Mesenchymal stem cell (in vitro differentiated cells and primary cell): ENCODE measurements at regions not wholly inside any gene's neighbourhood (a gene's known extent, or its start where the extent isn't known, plus 50 kb on each side); places are given as distances from the start of the nearest gene placed in this dataset.

Source experiments
- DNase-seq: peaks from one replicate; pipeline ENCODE4 v3.0.0-alpha.2; 2013
- H2AFZ ChIP-seq: one replicate; pipeline ENCODE4 v1.6.1; 2013; ENCODE audit warnings: low read depth, mild to moderate bottlenecking, control low read depth, inconsistent platforms, low read length, moderate library complexity
- H2AK5ac ChIP-seq: 2 replicates; pipeline ENCODE4 v1.6.1; 2013; ENCODE audit warnings: low read length, moderate library complexity, mild to moderate bottlenecking, inconsistent platforms; ENCODE audit not compliant: severe bottlenecking
- H2BK120ac ChIP-seq: one replicate; pipeline ENCODE4 v1.6.1; 2013; ENCODE audit warnings: low read depth, mild to moderate bottlenecking, inconsistent platforms, low read length, moderate library complexity
- H2BK12ac ChIP-seq, 2 experiments: one replicate each; pipeline ENCODE4 v1.6.1; 2013; ENCODE audit warnings: inconsistent platforms in 2 of 2, low read length in 2 of 2, mild to moderate bottlenecking in 2 of 2, moderate library complexity in 2 of 2, control low read depth in 1 of 2
- H2BK15ac ChIP-seq: one replicate; pipeline ENCODE4 v1.6.1; 2013; ENCODE audit warnings: mild to moderate bottlenecking, low read depth, inconsistent platforms; ENCODE audit not compliant: poor library complexity, severe bottlenecking
- H2BK5ac ChIP-seq: 2 replicates; pipeline ENCODE4 v1.6.1; 2013; ENCODE audit warnings: low read depth, mild to moderate bottlenecking, low read length, control low read depth, inconsistent platforms; ENCODE audit not compliant: poor library complexity, severe bottlenecking
- H3K14ac ChIP-seq, 2 experiments: one replicate each; pipeline ENCODE4 v1.6.1; 2013; ENCODE audit warnings: inconsistent platforms in 2 of 2, low read length in 2 of 2, control low read depth in 1 of 2, mild to moderate bottlenecking in 1 of 2, moderate library complexity in 1 of 2
- H3K18ac ChIP-seq, 2 experiments: one replicate each; pipeline ENCODE4 v1.6.1; 2013; ENCODE audit warnings: inconsistent platforms in 2 of 2, low read length in 2 of 2, control low read depth in 1 of 2, low read depth in 1 of 2, mild to moderate bottlenecking in 1 of 2
- H3K23ac ChIP-seq, 2 experiments: one replicate each; pipeline ENCODE4 v1.6.1; 2013; ENCODE audit warnings: inconsistent platforms in 2 of 2, low read length in 2 of 2, mild to moderate bottlenecking in 2 of 2, moderate library complexity in 2 of 2, control low read depth in 1 of 2
- H3K27ac ChIP-seq: 2 replicates; pipeline ENCODE4 v1.5.1; 2013; ENCODE audit warnings: mild to moderate bottlenecking, moderate library complexity, low read length, control low read depth, inconsistent platforms; ENCODE audit not compliant: poor library complexity, severe bottlenecking
- H3K27me3 ChIP-seq, 2 experiments: 2 replicates each; pipeline versions ENCODE4 v1.6.1 to v1.7.0; 2013; ENCODE audit warnings: low read length in 2 of 2, mild to moderate bottlenecking in 2 of 2, moderate library complexity in 2 of 2, control low read depth in 1 of 2, inconsistent platforms in 1 of 2; ENCODE audit not compliant: control insufficient read depth in 1 of 2, insufficient read depth in 1 of 2
- H3K36me3 ChIP-seq, 2 experiments: 2 replicates each; pipeline versions ENCODE4 v1.6.1 to v1.7.0; 2013; ENCODE audit warnings: low read length in 2 of 2, control low read depth in 1 of 2, inconsistent platforms in 1 of 2, low read depth in 1 of 2, mild to moderate bottlenecking in 1 of 2; ENCODE audit not compliant: insufficient read depth in 2 of 2, control insufficient read depth in 1 of 2
- H3K4ac ChIP-seq, 2 experiments: one replicate each; pipeline ENCODE4 v1.6.1; 2013; ENCODE audit warnings: inconsistent platforms in 2 of 2, low read length in 2 of 2, mild to moderate bottlenecking in 2 of 2, moderate library complexity in 2 of 2, control low read depth in 1 of 2, low read depth in 1 of 2
- H3K4me1 ChIP-seq: 2 replicates; pipeline ENCODE4 v1.6.1; 2013; ENCODE audit warnings: low read depth, low read length, control low read depth; ENCODE audit not compliant: control insufficient read depth, insufficient read depth
- H3K4me2 ChIP-seq: 2 replicates; pipeline ENCODE4 v1.6.1; 2013; ENCODE audit warnings: low read length, mild to moderate bottlenecking, inconsistent platforms; ENCODE audit not compliant: poor library complexity, severe bottlenecking
- H3K4me3 ChIP-seq, 2 experiments: 2 replicates each; pipeline versions ENCODE4 v1.5.1 to v1.7.0; 2013; ENCODE audit warnings: low read length in 2 of 2, mild to moderate bottlenecking in 2 of 2, control low read depth in 1 of 2, low read depth in 1 of 2; ENCODE audit not compliant: insufficient read depth in 1 of 2
- H3K79me1 ChIP-seq: replicated peaks from 2 replicates; pipeline ENCODE4 v1.6.1; 2013; ENCODE audit warnings: mild to moderate bottlenecking, control low read depth, low read length, inconsistent platforms; ENCODE audit not compliant: poor library complexity, severe bottlenecking
- H3K9ac ChIP-seq: 2 replicates; pipeline ENCODE4 v1.7.0; 2013; ENCODE audit warnings: mild to moderate bottlenecking, low read length, moderate library complexity
- H3K9me3 ChIP-seq: 2 replicates; pipeline ENCODE4 v1.7.0; 2013; ENCODE audit warnings: mild to moderate bottlenecking, low read length; ENCODE audit not compliant: control insufficient read depth
- H4K8ac ChIP-seq: one replicate; pipeline ENCODE4 v1.6.1; 2013; ENCODE audit warnings: inconsistent platforms, mild to moderate bottlenecking, low read length, moderate library complexity
- H4K91ac ChIP-seq: one replicate; pipeline ENCODE4 v1.6.1; 2013; ENCODE audit warnings: mild to moderate bottlenecking, low read length, inconsistent platforms
- WGBS: methylation state at CpG from one replicate; pipeline ENCODE4 v1.1.7; 2013; ENCODE audit warnings: mixed read lengths; 5-methylcytosine and 5-hydroxymethylcytosine counted together

- H3K23ac ChIP-seq = no peak overlapping the region
- H3K27ac ChIP-seq = no peak overlapping the region
- H3K4me2 ChIP-seq = no peak overlapping the region
- H3K18ac ChIP-seq = no peak overlapping the region
- H3K9ac ChIP-seq = no peak overlapping the region
- H2BK120ac ChIP-seq = no peak overlapping the region
- H2BK15ac ChIP-seq = no peak overlapping the region
- no peak overlapping the region for H2BK5ac ChIP-seq
- no peak overlapping the region for H4K91ac ChIP-seq
- H2AK5ac ChIP-seq = no peak overlapping the region
- H3K9me3 ChIP-seq = peaks cover 3% of the 10 kb centered on the region
- 97% methylated on average over 2 of the region's 2 CpGs for WGBS
- H3K4ac ChIP-seq = no peak overlapping the region
- no peaks in the 10 kb centered on the region for H3K36me3 ChIP-seq
- H3K14ac ChIP-seq = no peak overlapping the region
- H2AFZ ChIP-seq = no peak overlapping the region
- H2BK12ac ChIP-seq = no peak overlapping the region
- H3K4me3 ChIP-seq = peak overlapping the region in 1 of 2 experiments; percentile 3
- H3K79me1 ChIP-seq = no peaks in the 10 kb centered on the region
- H3K27me3 ChIP-seq = no peaks in the 10 kb centered on the region
- peak overlapping the region; percentile 10 for H4K8ac ChIP-seq
- peaks cover 2% of the 10 kb centered on the region for H3K4me1 ChIP-seq
- DNase-seq = peak; percentile 12
Measured at GRCh38 chr18:28512357-28512756, 335.4 kb upstream of the CDH2 start.

GRCh38 chr18:28511413-28511821, 334.5 kb upstream of the CDH2 start:
- peaks cover 2% of the 10 kb centered on the region for H3K4me1 ChIP-seq
- no peak overlapping the region for H2BK120ac ChIP-seq
- no peak overlapping the region for H3K14ac ChIP-seq
- no peaks in the 10 kb centered on the region for H3K27me3 ChIP-seq
- H4K91ac ChIP-seq = no peak overlapping the region
- H2AK5ac ChIP-seq = no peak overlapping the region
- no peak overlapping the region for H2BK15ac ChIP-seq
- H3K79me1 ChIP-seq = no peaks in the 10 kb centered on the region
- H3K4ac ChIP-seq = no peak overlapping the region
- H2BK12ac ChIP-seq = peak overlapping the region in 1 of 2 experiments; percentile 22
- peak overlapping the region; percentile 25 for H4K8ac ChIP-seq
- no peaks in the 10 kb centered on the region for H3K36me3 ChIP-seq
- peak overlapping the region; percentile 58 for H2AFZ ChIP-seq
- peak overlapping the region; percentile 54 for H3K27ac ChIP-seq
- H3K9me3 ChIP-seq = no peaks in the 10 kb centered on the region
- H3K9ac ChIP-seq = no peak overlapping the region
- WGBS = 60% methylated on average over 2 of the region's 2 CpGs
- H3K23ac ChIP-seq = no peak overlapping the region
- peak overlapping the region; percentile 62 for H2BK5ac ChIP-seq
- H3K4me2 ChIP-seq = peak overlapping the region; percentile 41
- no peak overlapping the region for H3K18ac ChIP-seq
- peak; percentile 6 for DNase-seq
- H3K4me3 ChIP-seq = no peak overlapping the region

DNA sequence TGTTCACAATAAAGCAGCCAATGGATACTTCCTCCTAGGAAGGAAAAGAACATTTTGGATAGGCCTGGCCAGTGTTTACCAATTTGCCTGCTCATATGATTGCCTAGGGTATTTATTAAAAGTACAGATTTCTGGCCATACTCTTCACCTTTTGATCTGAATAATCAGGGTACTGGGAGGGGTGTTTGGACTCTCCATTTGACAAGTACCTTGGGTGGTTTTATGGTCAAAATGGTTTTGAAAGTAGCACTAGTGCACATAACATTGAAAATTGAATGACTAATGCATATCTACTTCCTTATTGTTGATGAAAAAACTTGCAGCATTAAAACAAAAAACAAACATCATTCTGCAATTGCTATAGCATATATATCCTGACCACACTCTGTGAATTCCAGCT, 333.3 kb upstream of the CDH2 start:
- no peaks in the 10 kb centered on the region for H3K27me3 ChIP-seq
- H3K14ac ChIP-seq = no peak overlapping the region
- H3K27ac ChIP-seq = no peak overlapping the region
- H4K91ac ChIP-seq = no peak overlapping the region
- no peak overlapping the region for H2BK120ac ChIP-seq
- no peaks in the 10 kb centered on the region for H3K79me1 ChIP-seq
- no peak overlapping the region for H3K4me2 ChIP-seq
- no peak overlapping the region for H2AFZ ChIP-seq
- no peaks in the 10 kb centered on the region for H3K36me3 ChIP-seq
- H2BK5ac ChIP-seq = no peak overlapping the region
- no peak overlapping the region for H3K4me3 ChIP-seq
- no peak overlapping the region for H2BK15ac ChIP-seq
- H3K23ac ChIP-seq = no peak overlapping the region
- H3K18ac ChIP-seq = peak overlapping the region in 1 of 2 experiments; percentile 21
- no peak overlapping the region for H3K9ac ChIP-seq
- no peak overlapping the region for H3K4ac ChIP-seq
- no peaks in the 10 kb centered on the region for H3K9me3 ChIP-seq
- H2BK12ac ChIP-seq = no peak overlapping the region
- peaks cover 2% of the 10 kb centered on the region for H3K4me1 ChIP-seq
- H2AK5ac ChIP-seq = no peak overlapping the region
- H4K8ac ChIP-seq = no peak overlapping the region
- no peak for DNase-seq

DNA sequence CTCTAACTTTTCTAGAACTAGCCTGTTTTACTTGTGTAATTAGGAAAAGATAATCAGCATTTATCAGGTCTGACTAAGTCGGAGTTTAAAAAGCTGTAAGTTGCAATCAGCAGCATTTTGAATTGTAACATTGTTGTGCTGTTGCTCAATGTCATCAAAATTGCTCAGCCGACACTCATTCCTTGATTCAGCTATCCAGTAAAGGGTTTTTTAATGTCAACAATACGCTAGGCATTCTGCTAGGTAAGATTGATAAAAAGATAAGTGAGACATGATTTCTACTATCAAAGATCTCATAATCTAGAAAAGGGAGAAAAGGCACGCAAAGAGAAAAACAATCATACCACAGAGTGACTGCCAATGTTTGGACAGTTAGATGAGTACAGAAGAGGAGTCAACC, 327.1 kb upstream of the CDH2 start:
- Histone ChIP-seq H2AFZ (no peak overlapping the region), H2BK15ac (no peak overlapping the region), H3K4me1 (no peaks in the 10 kb centered on the region), H3K18ac (no peak overlapping the region), H3K27me3 (no peaks in the 10 kb centered on the region), H3K23ac (no peak overlapping the region), H3K14ac (no peak overlapping the region), H2BK5ac (no peak overlapping the region), H3K4me3 (no peak overlapping the region), H3K79me1 (no peaks in the 10 kb centered on the region), H3K4ac (no peak overlapping the region), H3K36me3 (no peaks in the 10 kb centered on the region), H2BK12ac (no peak overlapping the region), H4K91ac (no peak overlapping the region), H2AK5ac (no peak overlapping the region), H3K4me2 (no peak overlapping the region), H3K9ac (no peak overlapping the region), H3K9me3 (no peaks in the 10 kb centered on the region), H2BK120ac (no peak overlapping the region), H4K8ac (no peak overlapping the region), H3K27ac (no peak overlapping the region)
- 89% methylated on average over 3 of the region's 4 CpGs for WGBS
- no peak for DNase-seq
